Smooth muscle cell (in vitro differentiated cells): ENCODE measurements at regions not wholly inside any gene's neighbourhood (a gene's known extent, or its start where the extent isn't known, plus 50 kb on each side); places are given as distances from the start of the nearest gene placed in this dataset.

Experiments used
- DNase-seq: peaks from one replicate; lab custom pipeline; 2025; ENCODE audit not compliant: unreplicated experiment; lab: John Stamatoyannopoulos, UW
- H2AFZ ChIP-seq: fragments of 200-600 bp; sonication (generic); 2 replicates; pipeline ENCODE4 v1.6.0; 2016; ENCODE audit warnings: antibody characterized with exemption, low read depth, mild to moderate bottlenecking
- H3F3A ChIP-seq: fragments of 200-600 bp; sonication (generic); 2 replicates; pipeline ENCODE4 v1.6.0; 2017; ENCODE audit warnings: antibody characterized with exemption, low read depth
- H3K27ac ChIP-seq: fragments of 200-600 bp; sonication (generic); 2 replicates; pipeline ENCODE4 v1.5.1; 2016; ENCODE audit warnings: low read depth, mild to moderate bottlenecking
- H3K27me3 ChIP-seq: fragments of 200-600 bp; sonication (generic); 2 replicates; pipeline ENCODE4 v1.6.1; 2016; ENCODE audit warnings: low read depth, mild to moderate bottlenecking
- H3K36me3 ChIP-seq: fragments of 200-600 bp; sonication (generic); 2 replicates; pipeline ENCODE4 v1.5.1; 2016; ENCODE audit warnings: low read depth
- H3K4me1 ChIP-seq: fragments of 200-600 bp; sonication (generic); 2 replicates; pipeline ENCODE4 v1.5.1; 2016; ENCODE audit warnings: low read depth
- H3K4me2 ChIP-seq: fragments of 200-600 bp; sonication (generic); 2 replicates; pipeline ENCODE4 v1.6.0; 2016; ENCODE audit warnings: mild to moderate bottlenecking
- H3K4me3 ChIP-seq: fragments of 200-600 bp; sonication (generic); 2 replicates; pipeline ENCODE4 v1.5.1; 2016; ENCODE audit warnings: mild to moderate bottlenecking
- H3K79me2 ChIP-seq: fragments of 200-600 bp; sonication (generic); 2 replicates; pipeline ENCODE4 v1.6.0; 2016; ENCODE audit warnings: low read depth, mild to moderate bottlenecking
- H3K9ac ChIP-seq: fragments of 200-600 bp; sonication (generic); 2 replicates; pipeline ENCODE4 v1.6.0; 2016; ENCODE audit warnings: low read depth
- H3K9me3 ChIP-seq: fragments of 200-600 bp; sonication (generic); replicated peaks from 2 replicates; pipeline ENCODE4 v1.5.1; 2016; ENCODE audit warnings: low read depth
- H4K20me1 ChIP-seq: fragments of 200-600 bp; sonication (generic); 2 replicates; pipeline ENCODE4 v1.6.0; 2016; ENCODE audit warnings: low read depth
- WGBS: methylation state at CpG from one replicate; pipeline ENCODE4 v1.1.7; 2016; ENCODE audit warnings: low lambda C conversion rate; 5-methylcytosine and 5-hydroxymethylcytosine counted together
- TF ChIP-seq, protein P1 (sequence below): fragments of 200-600 bp; sonication (generic); IDR thresholded peaks from 2 replicates; pipeline ENCODE4 v1.5.1; 2017; ENCODE audit warnings: borderline replicate concordance, mild to moderate bottlenecking, antibody characterized with exemption; ENCODE audit not compliant: insufficient read depth, poor library complexity, severe bottlenecking

DNA sequence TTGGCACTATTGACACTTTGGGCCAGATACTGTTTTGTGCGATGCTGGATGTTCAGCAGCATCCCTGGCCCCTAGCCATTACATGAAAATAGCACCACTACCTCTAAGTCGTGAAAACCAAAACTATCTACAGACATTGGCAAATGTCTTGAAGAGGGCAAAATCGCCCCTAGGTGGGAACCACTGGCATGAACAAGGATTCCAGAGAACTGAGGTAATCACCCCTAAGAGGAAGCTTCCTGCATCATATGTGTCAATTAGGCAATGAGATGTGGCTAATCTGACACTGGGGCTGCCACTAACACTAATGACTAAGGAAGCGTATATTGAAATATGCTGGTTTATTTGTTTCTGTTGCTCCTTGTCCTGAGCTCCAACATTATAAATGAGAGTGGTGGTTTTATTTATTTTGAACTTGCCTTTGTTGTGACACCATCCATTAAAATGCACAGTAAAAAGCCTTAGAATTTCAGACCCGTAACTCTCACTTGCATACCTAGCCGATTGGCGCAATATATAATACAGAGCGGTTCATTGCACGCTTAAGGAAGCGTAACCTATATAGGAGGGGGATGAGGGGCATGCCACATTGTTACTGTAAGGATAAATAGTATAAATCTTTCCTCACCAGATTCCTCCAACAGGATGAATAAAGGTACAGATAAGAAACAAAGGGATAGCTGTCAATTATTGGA lies 299.8 kb upstream of the CNTN4 start:
- H2AFZ ChIP-seq, result no peak overlapping the region
- no peak overlapping the region for H3K4me3 ChIP-seq
- no peaks in the 10 kb centered on the region for H4K20me1 ChIP-seq
- TF ChIP-seq, protein P1, sequence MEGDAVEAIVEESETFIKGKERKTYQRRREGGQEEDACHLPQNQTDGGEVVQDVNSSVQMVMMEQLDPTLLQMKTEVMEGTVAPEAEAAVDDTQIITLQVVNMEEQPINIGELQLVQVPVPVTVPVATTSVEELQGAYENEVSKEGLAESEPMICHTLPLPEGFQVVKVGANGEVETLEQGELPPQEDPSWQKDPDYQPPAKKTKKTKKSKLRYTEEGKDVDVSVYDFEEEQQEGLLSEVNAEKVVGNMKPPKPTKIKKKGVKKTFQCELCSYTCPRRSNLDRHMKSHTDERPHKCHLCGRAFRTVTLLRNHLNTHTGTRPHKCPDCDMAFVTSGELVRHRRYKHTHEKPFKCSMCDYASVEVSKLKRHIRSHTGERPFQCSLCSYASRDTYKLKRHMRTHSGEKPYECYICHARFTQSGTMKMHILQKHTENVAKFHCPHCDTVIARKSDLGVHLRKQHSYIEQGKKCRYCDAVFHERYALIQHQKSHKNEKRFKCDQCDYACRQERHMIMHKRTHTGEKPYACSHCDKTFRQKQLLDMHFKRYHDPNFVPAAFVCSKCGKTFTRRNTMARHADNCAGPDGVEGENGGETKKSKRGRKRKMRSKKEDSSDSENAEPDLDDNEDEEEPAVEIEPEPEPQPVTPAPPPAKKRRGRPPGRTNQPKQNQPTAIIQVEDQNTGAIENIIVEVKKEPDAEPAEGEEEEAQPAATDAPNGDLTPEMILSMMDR, result no peak
- no peaks in the 10 kb centered on the region for H3F3A ChIP-seq
- H3K79me2 ChIP-seq, result no peaks in the 10 kb centered on the region
- DNase-seq, result no peak
- H3K27ac ChIP-seq, result no peak overlapping the region
- H3K9me3 ChIP-seq, result no peaks in the 10 kb centered on the region
- no peaks in the 10 kb centered on the region for H3K36me3 ChIP-seq
- WGBS, result 92% methylated on average over 10 of the region's 10 CpGs
- H3K9ac ChIP-seq, result no peak overlapping the region
- no peaks in the 10 kb centered on the region for H3K27me3 ChIP-seq
- no peaks in the 10 kb centered on the region for H3K4me1 ChIP-seq
- H3K4me2 ChIP-seq, result no peak overlapping the region

GRCh38 chr3:1805331-1805730 lies 293.3 kb upstream of the CNTN4 start:
- DNase-seq, result no peak
- no peak overlapping the region for H3K27ac ChIP-seq
- no peak overlapping the region for H3K4me2 ChIP-seq
- H3K36me3 ChIP-seq, result no peaks in the 10 kb centered on the region
- H4K20me1 ChIP-seq, result no peaks in the 10 kb centered on the region
- H3K4me3 ChIP-seq, result no peak overlapping the region
- 87% methylated on average over 3 of the region's 3 CpGs for WGBS
- TF ChIP-seq, protein P1, result no peak
- no peaks in the 10 kb centered on the region for H3K27me3 ChIP-seq
- no peak overlapping the region for H3K9ac ChIP-seq
- H3K4me1 ChIP-seq, result no peaks in the 10 kb centered on the region
- peaks cover 4% of the 10 kb centered on the region for H3K9me3 ChIP-seq
- no peaks in the 10 kb centered on the region for H3F3A ChIP-seq
- no peak overlapping the region for H2AFZ ChIP-seq
- no peaks in the 10 kb centered on the region for H3K79me2 ChIP-seq

DNA sequence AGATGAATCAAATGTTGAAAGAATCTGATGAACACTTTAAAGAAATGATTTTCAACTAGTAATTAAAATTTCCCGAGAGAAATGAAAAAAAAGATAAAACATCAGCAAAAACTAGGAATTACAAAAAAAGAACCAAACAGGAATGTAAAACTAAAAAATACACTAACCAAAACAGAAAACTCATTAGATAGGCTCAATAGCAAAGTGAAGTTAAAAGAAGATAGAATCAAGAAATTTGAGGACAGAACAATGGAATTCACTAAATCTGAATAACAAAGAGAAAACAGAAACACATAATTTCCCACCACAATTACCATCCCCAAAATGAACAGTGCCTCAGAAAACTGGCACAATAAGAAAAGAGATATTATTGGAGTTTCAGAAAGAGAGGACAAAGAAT lies 290.1 kb upstream of the CNTN4 start:
- H3K79me2 ChIP-seq, result no peaks in the 10 kb centered on the region
- peaks cover 4% of the 10 kb centered on the region for H3K9me3 ChIP-seq
- no peak overlapping the region for H2AFZ ChIP-seq
- 86% methylated on average over 1 of the region's 1 CpG for WGBS
- H3K4me1 ChIP-seq, result no peaks in the 10 kb centered on the region
- no peaks in the 10 kb centered on the region for H3K36me3 ChIP-seq
- no peaks in the 10 kb centered on the region for H4K20me1 ChIP-seq
- H3K4me2 ChIP-seq, result no peak overlapping the region
- no peak overlapping the region for H3K9ac ChIP-seq
- no peaks in the 10 kb centered on the region for H3F3A ChIP-seq
- H3K27me3 ChIP-seq, result no peaks in the 10 kb centered on the region
- H3K4me3 ChIP-seq, result no peak overlapping the region
- TF ChIP-seq, protein P1, result no peak
- no peak for DNase-seq
- H3K27ac ChIP-seq, result no peak overlapping the region

GRCh38 chr3:1823867-1824266 lies 274.8 kb upstream of the CNTN4 start:
- no peaks in the 10 kb centered on the region for H3K9me3 ChIP-seq
- H3F3A ChIP-seq, result no peaks in the 10 kb centered on the region
- no peak overlapping the region for H3K9ac ChIP-seq
- no peaks in the 10 kb centered on the region for H3K36me3 ChIP-seq
- H3K27ac ChIP-seq, result no peak overlapping the region
- TF ChIP-seq, protein P1, result no peak
- no peaks in the 10 kb centered on the region for H3K4me1 ChIP-seq
- WGBS, result 76% methylated on average over 5 of the region's 5 CpGs
- no peaks in the 10 kb centered on the region for H3K27me3 ChIP-seq
- H3K79me2 ChIP-seq, result no peaks in the 10 kb centered on the region
- no peak for DNase-seq
- H3K4me3 ChIP-seq, result no peak overlapping the region
- no peak overlapping the region for H3K4me2 ChIP-seq
- no peaks in the 10 kb centered on the region for H4K20me1 ChIP-seq
- H2AFZ ChIP-seq, result no peak overlapping the region
